ENCODE measurements at regions not wholly inside any gene's neighbourhood (a gene's known extent, or its start where the extent isn't known, plus 50 kb on each side); places are given as distances from the start of the nearest gene placed in this dataset.

DNA sequence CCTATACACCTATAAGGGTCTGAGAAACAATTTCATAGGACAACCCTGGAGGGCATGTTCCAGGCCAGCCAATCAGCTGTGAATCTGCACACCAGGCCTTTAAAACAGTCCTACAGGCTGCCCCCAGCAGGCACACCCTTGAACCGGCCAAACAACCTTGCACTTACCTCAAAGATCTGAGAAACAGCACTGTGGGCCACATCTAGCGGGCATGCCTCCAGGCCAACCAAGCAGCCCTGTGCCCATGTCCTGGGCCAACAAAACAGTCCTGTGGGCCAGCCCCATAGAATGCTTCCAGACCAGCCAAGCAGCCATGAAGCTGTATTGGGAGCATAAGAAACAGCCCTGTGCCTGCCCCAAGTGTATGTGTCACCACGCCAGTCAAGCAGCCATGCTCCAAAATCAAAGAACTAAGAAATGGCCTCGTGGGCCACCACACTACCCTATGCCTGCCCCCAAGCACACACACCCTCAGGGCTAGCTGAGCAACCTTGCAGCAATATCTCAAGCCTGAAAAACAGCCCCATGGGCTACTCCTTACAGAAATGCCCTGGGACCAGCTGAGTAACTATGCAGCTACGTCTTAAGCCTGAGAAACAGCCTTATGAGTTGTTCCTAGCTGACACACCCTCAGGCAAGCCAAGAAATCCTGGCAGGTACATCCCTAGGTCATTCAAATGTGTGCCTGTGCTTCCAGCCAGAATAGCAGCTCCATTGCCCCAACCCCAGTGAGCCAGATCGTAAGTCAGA lies 2243.8 kb upstream of the C9orf72 start:
- DNase-seq (ENCODE audit: low read depth, low spot score) (no peak), FAIRE-seq (no peak)
- Histone ChIP-seq H3K4me1 (ENCODE audit: control insufficient read depth, extremely low read depth, insufficient read depth, low read length) (no peaks in the 10 kb centered on the region), H3K4me2 (ENCODE audit: control insufficient read depth, extremely low read depth, insufficient read depth, low read depth, low read length) (no peak overlapping the region), H3K9me3 (ENCODE audit: control insufficient read depth, low read depth, low read length) (no peaks in the 10 kb centered on the region), H3K9ac (ENCODE audit: control insufficient read depth, extremely low read depth, insufficient read depth, low read length) (no peak overlapping the region), H3K27ac (ENCODE audit: control insufficient read depth, insufficient read depth, low read length) (no peak overlapping the region), H3K36me3 (ENCODE audit: control insufficient read depth in 2 of 2, extremely low read depth in 1 of 2, insufficient read depth in 2 of 2, low read length in 2 of 2) (no peaks in the 10 kb centered on the region), H3K79me2 (ENCODE audit: control insufficient read depth, insufficient read depth, low read length) (no peaks in the 10 kb centered on the region), H2AFZ (ENCODE audit: control insufficient read depth, low read length) (no peak overlapping the region), H4K20me1 (ENCODE audit: control insufficient read depth, extremely low read depth, insufficient read depth, low read length) (no peaks in the 10 kb centered on the region), H3K27me3 (ENCODE audit: control insufficient read depth, extremely low read depth, insufficient read depth, low read length) (no peaks in the 10 kb centered on the region), H3K9me1 (ENCODE audit: control insufficient read depth, extremely low read depth, insufficient read depth, low read length) (no peaks in the 10 kb centered on the region), H3K4me3 (ENCODE audit: control insufficient read depth in 2 of 3, extremely low read depth in 1 of 3, insufficient read depth in 2 of 3, low read depth in 1 of 3, low read length in 3 of 3) (no peak overlapping the region)
- dilution Hi-C loops (cut with MboI; ENCODE audit: extremely low pct_ligation_motif_present, low sequenced_read_pairs): no loop called here
- TF ChIP-seq, protein P1, sequence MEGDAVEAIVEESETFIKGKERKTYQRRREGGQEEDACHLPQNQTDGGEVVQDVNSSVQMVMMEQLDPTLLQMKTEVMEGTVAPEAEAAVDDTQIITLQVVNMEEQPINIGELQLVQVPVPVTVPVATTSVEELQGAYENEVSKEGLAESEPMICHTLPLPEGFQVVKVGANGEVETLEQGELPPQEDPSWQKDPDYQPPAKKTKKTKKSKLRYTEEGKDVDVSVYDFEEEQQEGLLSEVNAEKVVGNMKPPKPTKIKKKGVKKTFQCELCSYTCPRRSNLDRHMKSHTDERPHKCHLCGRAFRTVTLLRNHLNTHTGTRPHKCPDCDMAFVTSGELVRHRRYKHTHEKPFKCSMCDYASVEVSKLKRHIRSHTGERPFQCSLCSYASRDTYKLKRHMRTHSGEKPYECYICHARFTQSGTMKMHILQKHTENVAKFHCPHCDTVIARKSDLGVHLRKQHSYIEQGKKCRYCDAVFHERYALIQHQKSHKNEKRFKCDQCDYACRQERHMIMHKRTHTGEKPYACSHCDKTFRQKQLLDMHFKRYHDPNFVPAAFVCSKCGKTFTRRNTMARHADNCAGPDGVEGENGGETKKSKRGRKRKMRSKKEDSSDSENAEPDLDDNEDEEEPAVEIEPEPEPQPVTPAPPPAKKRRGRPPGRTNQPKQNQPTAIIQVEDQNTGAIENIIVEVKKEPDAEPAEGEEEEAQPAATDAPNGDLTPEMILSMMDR (optimal IDR thresholded peaks at IDR 0.05 in 1 of 3, IDR thresholded peaks at IDR 0.05 in 1 of 3, conservative IDR thresholded peaks at IDR 0.05 in 1 of 3; ENCODE audit: extremely low read depth in 1 of 3, insufficient read depth in 2 of 3, low read length in 3 of 3): no peak

DNA sequence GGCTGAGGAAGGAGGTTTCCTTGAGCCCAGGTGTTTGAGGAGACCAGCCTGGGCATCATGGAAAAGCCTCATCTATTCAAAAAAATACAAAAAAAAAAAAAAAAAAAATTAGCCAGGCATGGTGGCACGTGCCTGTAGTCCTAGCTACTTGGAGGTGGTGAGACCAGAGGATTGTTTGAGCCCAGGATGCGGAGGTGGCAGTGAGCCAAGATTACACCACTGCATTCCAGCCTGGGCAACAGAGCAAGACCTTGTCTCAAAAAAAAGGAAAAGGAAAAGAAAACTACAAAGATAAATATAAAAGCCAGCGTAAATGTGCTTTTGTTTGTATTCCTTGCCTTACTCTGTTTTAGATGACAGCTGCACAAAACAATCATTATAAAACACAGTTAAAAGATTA lies 2249.2 kb upstream of the C9orf72 start:
- Histone ChIP-seq H3K27me3 (ENCODE audit: control insufficient read depth, extremely low read depth, insufficient read depth, low read length) (no peaks in the 10 kb centered on the region), H3K4me3 (ENCODE audit: control insufficient read depth in 2 of 3, extremely low read depth in 1 of 3, insufficient read depth in 2 of 3, low read depth in 1 of 3, low read length in 3 of 3) (no peak overlapping the region), H3K79me2 (ENCODE audit: control insufficient read depth, insufficient read depth, low read length) (no peaks in the 10 kb centered on the region), H3K36me3 (ENCODE audit: control insufficient read depth in 2 of 2, extremely low read depth in 1 of 2, insufficient read depth in 2 of 2, low read length in 2 of 2) (no peaks in the 10 kb centered on the region), H3K4me2 (ENCODE audit: control insufficient read depth, extremely low read depth, insufficient read depth, low read depth, low read length) (no peak overlapping the region), H2AFZ (ENCODE audit: control insufficient read depth, low read length) (no peak overlapping the region), H3K27ac (ENCODE audit: control insufficient read depth, insufficient read depth, low read length) (no peak overlapping the region), H3K9me1 (ENCODE audit: control insufficient read depth, extremely low read depth, insufficient read depth, low read length) (no peaks in the 10 kb centered on the region), H4K20me1 (ENCODE audit: control insufficient read depth, extremely low read depth, insufficient read depth, low read length) (no peaks in the 10 kb centered on the region), H3K9ac (ENCODE audit: control insufficient read depth, extremely low read depth, insufficient read depth, low read length) (no peak overlapping the region), H3K9me3 (ENCODE audit: control insufficient read depth, low read depth, low read length) (no peaks in the 10 kb centered on the region), H3K4me1 (ENCODE audit: control insufficient read depth, extremely low read depth, insufficient read depth, low read length) (no peaks in the 10 kb centered on the region)
- dilution Hi-C loops (cut with MboI; ENCODE audit: extremely low pct_ligation_motif_present, low sequenced_read_pairs): no loop called here
- TF ChIP-seq EZH2 (IDR thresholded peaks at IDR 0.05; ENCODE audit: low read length): no peak
- TF ChIP-seq, protein P1 (optimal IDR thresholded peaks at IDR 0.05 in 1 of 3, IDR thresholded peaks at IDR 0.05 in 1 of 3, conservative IDR thresholded peaks at IDR 0.05 in 1 of 3; ENCODE audit: extremely low read depth in 1 of 3, insufficient read depth in 2 of 3, low read length in 3 of 3): no peak
- no peak for DNase-seq (ENCODE audit: low read depth, low spot score)
- FAIRE-seq: no peak

All from keratinocyte (primary cell).